ENCODE measurements at regions not wholly inside any gene's neighbourhood (a gene's known extent, or its start where the extent isn't known, plus 50 kb on each side); places are given as distances from the start of the nearest gene placed in this dataset.

GRCh38 chr20:24362080-24362479 is 107.3 kb upstream of the SYNDIG1 start:
- TF ChIP-seq, protein P1, sequence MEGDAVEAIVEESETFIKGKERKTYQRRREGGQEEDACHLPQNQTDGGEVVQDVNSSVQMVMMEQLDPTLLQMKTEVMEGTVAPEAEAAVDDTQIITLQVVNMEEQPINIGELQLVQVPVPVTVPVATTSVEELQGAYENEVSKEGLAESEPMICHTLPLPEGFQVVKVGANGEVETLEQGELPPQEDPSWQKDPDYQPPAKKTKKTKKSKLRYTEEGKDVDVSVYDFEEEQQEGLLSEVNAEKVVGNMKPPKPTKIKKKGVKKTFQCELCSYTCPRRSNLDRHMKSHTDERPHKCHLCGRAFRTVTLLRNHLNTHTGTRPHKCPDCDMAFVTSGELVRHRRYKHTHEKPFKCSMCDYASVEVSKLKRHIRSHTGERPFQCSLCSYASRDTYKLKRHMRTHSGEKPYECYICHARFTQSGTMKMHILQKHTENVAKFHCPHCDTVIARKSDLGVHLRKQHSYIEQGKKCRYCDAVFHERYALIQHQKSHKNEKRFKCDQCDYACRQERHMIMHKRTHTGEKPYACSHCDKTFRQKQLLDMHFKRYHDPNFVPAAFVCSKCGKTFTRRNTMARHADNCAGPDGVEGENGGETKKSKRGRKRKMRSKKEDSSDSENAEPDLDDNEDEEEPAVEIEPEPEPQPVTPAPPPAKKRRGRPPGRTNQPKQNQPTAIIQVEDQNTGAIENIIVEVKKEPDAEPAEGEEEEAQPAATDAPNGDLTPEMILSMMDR (conservative IDR thresholded peaks at IDR 0.05; ENCODE audit: low read depth, low read length), result no peak
- TF ChIP-seq EZH2 (IDR thresholded peaks at IDR 0.05; ENCODE audit: borderline replicate concordance, low read depth, low read length, poor library complexity, severe bottlenecking), result no peak

All from A673 (cell line).